NT2/D1 (cell line): ENCODE measurements at regions not wholly inside any gene's neighbourhood (a gene's known extent, or its start where the extent isn't known, plus 50 kb on each side); places are given as distances from the start of the nearest gene placed in this dataset.

Source experiments
- YY1 ChIP-seq: IDR thresholded peaks from 2 replicates; pipeline ENCODE4 v1.6.1; 2011; ENCODE audit not compliant: insufficient read length, insufficient read depth
- ZNF274 ChIP-seq: IDR thresholded peaks from 2 replicates; pipeline ENCODE4 v1.6.1; 2011; ENCODE audit warnings: mild to moderate bottlenecking, low read depth, low read length

DNA sequence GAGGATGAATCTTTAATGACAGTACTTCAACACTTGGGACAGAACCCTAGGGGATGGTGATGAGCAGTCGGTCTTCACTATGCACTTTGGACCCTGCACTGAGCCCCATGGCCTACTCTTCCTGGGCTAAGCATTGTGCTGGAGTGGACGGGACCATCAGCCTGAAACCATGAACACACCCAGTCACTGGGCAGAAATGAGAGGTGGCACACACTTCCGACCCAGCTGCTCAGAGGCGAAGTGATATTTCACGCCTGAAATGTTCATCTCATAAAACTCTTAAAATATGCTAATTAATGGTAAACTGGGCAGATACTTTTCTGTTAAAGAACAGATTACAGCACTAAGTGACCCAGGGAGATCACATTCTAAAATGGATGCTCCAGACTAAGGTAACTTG, 150.3 kb upstream of the NDUFV2 start:
- TF ChIP-seq ZNF274 (no peak), YY1 (no peak)
